ENCODE measurements at regions not wholly inside any gene's neighbourhood (a gene's known extent, or its start where the extent isn't known, plus 50 kb on each side); places are given as distances from the start of the nearest gene placed in this dataset.

DNA sequence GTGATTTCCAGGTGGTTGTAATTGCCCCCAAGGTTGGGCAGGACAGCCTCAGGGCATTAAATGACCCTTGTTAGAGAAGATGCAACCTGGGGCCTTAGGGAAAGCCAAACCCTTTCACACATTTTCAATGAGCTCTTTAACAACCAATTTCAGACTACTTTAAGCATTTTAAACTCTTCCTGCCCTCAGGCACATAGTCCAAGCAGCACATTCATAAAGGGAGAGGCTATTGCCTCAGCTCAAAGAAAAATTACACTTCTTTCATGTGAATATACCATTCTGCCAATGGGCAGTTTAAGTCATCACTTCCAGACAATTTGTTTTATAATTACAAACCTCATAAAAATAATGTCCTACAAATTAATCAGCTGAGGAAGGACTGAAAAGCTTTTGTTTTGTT, 544.5 kb downstream of the NPIPA7 start:
- no peak for TF ChIP-seq POLR2A (IDR thresholded peaks at IDR 0.05)
- TF ChIP-seq, protein P1, sequence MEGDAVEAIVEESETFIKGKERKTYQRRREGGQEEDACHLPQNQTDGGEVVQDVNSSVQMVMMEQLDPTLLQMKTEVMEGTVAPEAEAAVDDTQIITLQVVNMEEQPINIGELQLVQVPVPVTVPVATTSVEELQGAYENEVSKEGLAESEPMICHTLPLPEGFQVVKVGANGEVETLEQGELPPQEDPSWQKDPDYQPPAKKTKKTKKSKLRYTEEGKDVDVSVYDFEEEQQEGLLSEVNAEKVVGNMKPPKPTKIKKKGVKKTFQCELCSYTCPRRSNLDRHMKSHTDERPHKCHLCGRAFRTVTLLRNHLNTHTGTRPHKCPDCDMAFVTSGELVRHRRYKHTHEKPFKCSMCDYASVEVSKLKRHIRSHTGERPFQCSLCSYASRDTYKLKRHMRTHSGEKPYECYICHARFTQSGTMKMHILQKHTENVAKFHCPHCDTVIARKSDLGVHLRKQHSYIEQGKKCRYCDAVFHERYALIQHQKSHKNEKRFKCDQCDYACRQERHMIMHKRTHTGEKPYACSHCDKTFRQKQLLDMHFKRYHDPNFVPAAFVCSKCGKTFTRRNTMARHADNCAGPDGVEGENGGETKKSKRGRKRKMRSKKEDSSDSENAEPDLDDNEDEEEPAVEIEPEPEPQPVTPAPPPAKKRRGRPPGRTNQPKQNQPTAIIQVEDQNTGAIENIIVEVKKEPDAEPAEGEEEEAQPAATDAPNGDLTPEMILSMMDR (IDR thresholded peaks at IDR 0.05) = no peak
- H3K4me3 ChIP-seq = no peak overlapping the region
- H3K4me1 ChIP-seq = no peaks in the 10 kb centered on the region
- no peak for DNase-seq
- no peaks in the 10 kb centered on the region for H3K27me3 ChIP-seq
- no peak overlapping the region for H3K27ac ChIP-seq
- no peaks in the 10 kb centered on the region for H3K9me3 ChIP-seq
- no peaks in the 10 kb centered on the region for H3K36me3 ChIP-seq

- no peak overlapping the region for H3K4me3 ChIP-seq
- no peak for TF ChIP-seq POLR2A (IDR thresholded peaks at IDR 0.05)
- TF ChIP-seq, protein P1 (IDR thresholded peaks at IDR 0.05) = no peak
- no peaks in the 10 kb centered on the region for H3K36me3 ChIP-seq
- no peaks in the 10 kb centered on the region for H3K27me3 ChIP-seq
- H3K9me3 ChIP-seq = no peaks in the 10 kb centered on the region
- no peak overlapping the region for H3K27ac ChIP-seq
- no peak for DNase-seq
- H3K4me1 ChIP-seq = no peaks in the 10 kb centered on the region
Observed at GRCh38 chr16:16924613-16925012, 545.7 kb downstream of the NPIPA7 start.

- Histone ChIP-seq H3K36me3 (no peaks in the 10 kb centered on the region), H3K4me3 (no peak overlapping the region), H3K9me3 (no peaks in the 10 kb centered on the region), H3K4me1 (no peaks in the 10 kb centered on the region), H3K27me3 (no peaks in the 10 kb centered on the region), H3K27ac (no peak overlapping the region)
- no peak for TF ChIP-seq POLR2A (IDR thresholded peaks at IDR 0.05)
- TF ChIP-seq, protein P1 (IDR thresholded peaks at IDR 0.05) = no peak
- DNase-seq = no peak
Observed at GRCh38 chr16:16925432-16925831, 545.3 kb downstream of the XYLT1 start.

GRCh38 chr16:16928532-16929109, 542.1 kb downstream of the XYLT1 start:
- TF ChIP-seq, protein P1 (IDR thresholded peaks at IDR 0.05) = no peak
- no peak for TF ChIP-seq POLR2A (IDR thresholded peaks at IDR 0.05)
- H3K27ac ChIP-seq = no peak overlapping the region
- no peaks in the 10 kb centered on the region for H3K36me3 ChIP-seq
- no peak for DNase-seq
- H3K9me3 ChIP-seq = no peaks in the 10 kb centered on the region
- H3K4me3 ChIP-seq = no peak overlapping the region
- no peaks in the 10 kb centered on the region for H3K27me3 ChIP-seq
- no peaks in the 10 kb centered on the region for H3K4me1 ChIP-seq

- no peak for DNase-seq
- Histone ChIP-seq H3K36me3 (no peaks in the 10 kb centered on the region), H3K9me3 (no peaks in the 10 kb centered on the region), H3K4me1 (no peaks in the 10 kb centered on the region), H3K27me3 (no peaks in the 10 kb centered on the region), H3K4me3 (no peak overlapping the region), H3K27ac (no peak overlapping the region)
- TF ChIP-seq, protein P1 (IDR thresholded peaks at IDR 0.05) = no peak
- TF ChIP-seq POLR2A (IDR thresholded peaks at IDR 0.05) = no peak
Observed at GRCh38 chr16:16930309-16931000, 540.3 kb downstream of the XYLT1 start.
